H1 (cell line): ENCODE measurements at regions not wholly inside any gene's neighbourhood (a gene's known extent, or its start where the extent isn't known, plus 50 kb on each side); places are given as distances from the start of the nearest gene placed in this dataset.

ENCODE experiments used
- CTCF ChIA-PET: fragments of 300-600 bp; sonication (Branson Sonifier 250); formaldehyde crosslinking; loops from one replicate; lab custom pipeline; 2021; ENCODE audit not compliant: partially characterized antibody; lab: Charles Lee
- POLR2A ChIA-PET: fragments of 300-600 bp; sonication (Branson Sonifier 250); formaldehyde crosslinking; loops from one replicate; lab custom pipeline; 2021; ENCODE audit warnings: inconsistent platforms; ENCODE audit not compliant: partially characterized antibody; lab: Charles Lee
- DNase-seq, 2 experiments: peaks; one replicate each; pipeline versions ENCODE4 v3.0.0 to v3.0.0-alpha.2; 2010 to 2022; ENCODE audit warnings: low spot score in 2 of 2, low read depth in 1 of 2, mixed read lengths in 1 of 2
- FAIRE-seq: peaks from 2 replicates; lab custom pipeline; 2011; peaks lifted over from hg19 to GRCh38; lab: Jason Lieb, UNC
- H2AFZ ChIP-seq: 2 replicates; pipeline ENCODE4 v1.8.1; 2012; ENCODE audit warnings: low read length, inconsistent platforms
- H2AK5ac ChIP-seq: 2 replicates; pipeline ENCODE4 v1.6.1; 2013; ENCODE audit warnings: low read depth, low read length
- H2BK120ac ChIP-seq: replicated peaks from 2 replicates; pipeline ENCODE3; 2013; ENCODE audit warnings: low read depth, low read length, inconsistent platforms
- H2BK12ac ChIP-seq: 2 replicates; pipeline ENCODE4 v1.6.1; 2013; ENCODE audit warnings: low read depth, low read length
- H2BK15ac ChIP-seq: 2 replicates; pipeline ENCODE4 v1.6.1; 2013; ENCODE audit warnings: low read length
- H2BK20ac ChIP-seq: 2 replicates; pipeline ENCODE4 v1.6.1; 2013; ENCODE audit warnings: low read length
- H2BK5ac ChIP-seq: 2 replicates; pipeline ENCODE4 v1.6.1; 2013; ENCODE audit warnings: low read depth, low read length
- H3K14ac ChIP-seq: 2 replicates; pipeline ENCODE4 v1.6.1; 2013; ENCODE audit warnings: inconsistent platforms; ENCODE audit not compliant: insufficient read length
- H3K18ac ChIP-seq: 2 replicates; pipeline ENCODE4 v1.6.1; 2013; ENCODE audit warnings: low read length; ENCODE audit errors: extremely low read depth
- H3K23ac ChIP-seq: 2 replicates; pipeline ENCODE4 v1.6.1; 2013; ENCODE audit warnings: inconsistent platforms; ENCODE audit not compliant: insufficient read length
- H3K23me2 ChIP-seq: 2 replicates; pipeline ENCODE4 v1.6.1; 2013; ENCODE audit warnings: low read depth, low read length
- H3K27ac ChIP-seq: 2 replicates; pipeline ENCODE4 v1.6.1; 2011; ENCODE audit warnings: low read depth, low read length, inconsistent platforms
- H3K27me3 ChIP-seq, 4 experiments: replicated peaks in 1 of 4; 1 replicate in 1 of 4; 2 replicates in 3 of 4; pipeline versions ENCODE4 v1.6.1 to v1.8.1; 2011 to 2013; ENCODE audit warnings: low read length in 3 of 4, mild to moderate bottlenecking in 3 of 4, inconsistent platforms in 2 of 4, mixed read lengths in 2 of 4, moderate library complexity in 1 of 4; ENCODE audit not compliant: control insufficient read depth in 3 of 4, insufficient read depth in 3 of 4; ENCODE audit errors: extremely low read depth in 1 of 4
- H3K36me3 ChIP-seq, 4 experiments: 2 replicates each; pipeline versions ENCODE4 v1.6.1 to v1.8.1; 2011 to 2013; ENCODE audit warnings: mild to moderate bottlenecking in 4 of 4, low read length in 3 of 4, moderate library complexity in 2 of 4, control low read depth in 1 of 4, inconsistent platforms in 1 of 4; ENCODE audit not compliant: insufficient read depth in 4 of 4, control insufficient read depth in 2 of 4
- H3K4ac ChIP-seq: replicated peaks from 2 replicates; pipeline ENCODE3; 2013; ENCODE audit warnings: low read length, low read depth, mixed read lengths, inconsistent platforms; ENCODE audit not compliant: insufficient read length
- H3K4me1 ChIP-seq, 4 experiments: replicated peaks in 1 of 4; 1 replicate in 1 of 4; 2 replicates in 3 of 4; pipeline versions ENCODE4 v1.6.1 to v1.8.1; 2011 to 2013; ENCODE audit warnings: low read length in 3 of 4, inconsistent platforms in 2 of 4, mixed read lengths in 1 of 4; ENCODE audit not compliant: insufficient read depth in 4 of 4, control insufficient read depth in 3 of 4
- H3K4me2 ChIP-seq, 2 experiments: 2 replicates each; pipeline versions ENCODE4 v1.6.1 to v1.8.1; 2011 to 2013; ENCODE audit warnings: low read depth in 2 of 2, low read length in 2 of 2, control low read depth in 1 of 2, inconsistent platforms in 1 of 2, mild to moderate bottlenecking in 1 of 2; ENCODE audit not compliant: insufficient read depth in 1 of 2
- H3K4me3 ChIP-seq, 4 experiments: fragments of 200-600, 300-600 bp in 1 of 4; sonication (generic), shearing (Covaris generic), sonication (Bioruptor Twin) in 1 of 4; 2 replicates each; pipeline versions ENCODE4 v1.5.1 to v1.8.1; 2011 to 2016; ENCODE audit warnings: low read length in 4 of 4, low read depth in 3 of 4, control low read depth in 2 of 4, inconsistent platforms in 2 of 4, mild to moderate bottlenecking in 2 of 4, mixed read lengths in 1 of 4, moderate library complexity in 1 of 4; ENCODE audit not compliant: insufficient read depth in 2 of 4; ENCODE audit errors: extremely low read depth in 1 of 4
- H3K56ac ChIP-seq: replicated peaks from 2 replicates; pipeline ENCODE3; 2013; ENCODE audit warnings: low read depth, mild to moderate bottlenecking, mixed read lengths, low read length, inconsistent platforms; ENCODE audit not compliant: insufficient read length
- H3K79me1 ChIP-seq: 2 replicates; pipeline ENCODE4 v1.6.1; 2013; ENCODE audit warnings: low read depth, low read length, control low read depth
- H3K79me2 ChIP-seq, 2 experiments: 2 replicates each; pipeline versions ENCODE4 v1.6.1 to v1.8.1; 2012 to 2013; ENCODE audit warnings: low read length in 2 of 2, mild to moderate bottlenecking in 2 of 2, inconsistent platforms in 1 of 2; ENCODE audit not compliant: insufficient read depth in 2 of 2, control insufficient read depth in 1 of 2
- H3K9ac ChIP-seq, 4 experiments: replicated peaks in 1 of 4; 1 replicate in 1 of 4; 2 replicates in 3 of 4; pipeline versions ENCODE4 v1.6.1 to v1.8.1; 2011 to 2013; ENCODE audit warnings: low read depth in 3 of 4, low read length in 3 of 4, control low read depth in 2 of 4, mild to moderate bottlenecking in 2 of 4, moderate library complexity in 2 of 4, inconsistent platforms in 1 of 4; ENCODE audit errors: extremely low read depth in 1 of 4
- H3K9me3 ChIP-seq, 2 experiments: 2 replicates each; pipeline versions ENCODE4 v1.6.1 to v1.8.1; 2012 to 2013; ENCODE audit warnings: mild to moderate bottlenecking in 2 of 2, moderate library complexity in 2 of 2, control low read depth in 1 of 2, inconsistent platforms in 1 of 2, low read depth in 1 of 2, low read length in 1 of 2, mixed read lengths in 1 of 2; ENCODE audit not compliant: insufficient read depth in 2 of 2
- H4K20me1 ChIP-seq, 2 experiments: replicated peaks in 1 of 2; 2 replicates each; pipeline versions ENCODE3 to v1.8.1; 2011 to 2013; ENCODE audit warnings: inconsistent platforms in 2 of 2, low read length in 2 of 2, mild to moderate bottlenecking in 1 of 2; ENCODE audit not compliant: insufficient read depth in 2 of 2, control insufficient read depth in 1 of 2
- H4K5ac ChIP-seq: 2 replicates; pipeline ENCODE4 v1.6.1; 2013; ENCODE audit warnings: low read length, low read depth, mixed read lengths, inconsistent platforms; ENCODE audit not compliant: insufficient read length
- H4K8ac ChIP-seq: 2 replicates; pipeline ENCODE4 v1.8.0; 2013; ENCODE audit warnings: mild to moderate bottlenecking, moderate library complexity, low read length, inconsistent platforms; ENCODE audit not compliant: insufficient read depth; ENCODE audit errors: extremely low read depth
- H4K91ac ChIP-seq: replicated peaks from 2 replicates; pipeline ENCODE3; 2013; ENCODE audit warnings: low read length, mixed read lengths, inconsistent platforms; ENCODE audit not compliant: insufficient read length
- JUND ChIP-seq: IDR thresholded peaks from 2 replicates; pipeline ENCODE4 v1.6.1; 2011; ENCODE audit warnings: mild to moderate bottlenecking, improper control_type of control experiment, low read length
- RBBP5 ChIP-seq: IDR thresholded peaks from 2 replicates; pipeline ENCODE4 v1.7.1; 2012; ENCODE audit warnings: low read depth, mild to moderate bottlenecking, inconsistent platforms, low read length, moderate library complexity, borderline replicate concordance
- SIN3A ChIP-seq, 2 experiments: IDR thresholded peaks in 1 of 2; conservative IDR thresholded peaks in 1 of 2; 2 replicates each; pipeline ENCODE4 v1.6.1; 2011 to 2012; ENCODE audit warnings: low read length in 2 of 2, improper control_type of control experiment in 1 of 2, low read depth in 1 of 2, mild to moderate bottlenecking in 1 of 2
- SIX5 ChIP-seq: IDR thresholded peaks from 2 replicates; pipeline ENCODE4 v1.6.1; 2011; ENCODE audit warnings: mild to moderate bottlenecking, low read depth, low read length
- SRF ChIP-seq: IDR thresholded peaks from 2 replicates; pipeline ENCODE4 v1.6.1; 2011; ENCODE audit warnings: mild to moderate bottlenecking, low read depth, low read length, moderate library complexity
- TAF1 ChIP-seq: IDR thresholded peaks from 2 replicates; pipeline ENCODE4 v1.6.1; 2011; ENCODE audit warnings: mild to moderate bottlenecking, low read depth, low read length
- TBP ChIP-seq: IDR thresholded peaks from 2 replicates; pipeline ENCODE4 v1.6.1; 2011; ENCODE audit warnings: low read depth, low read length, improper control_type of control experiment
- TCF12 ChIP-seq: IDR thresholded peaks from 2 replicates; pipeline ENCODE4 v1.6.1; 2011; ENCODE audit warnings: low read depth, mild to moderate bottlenecking, low read length

DNA sequence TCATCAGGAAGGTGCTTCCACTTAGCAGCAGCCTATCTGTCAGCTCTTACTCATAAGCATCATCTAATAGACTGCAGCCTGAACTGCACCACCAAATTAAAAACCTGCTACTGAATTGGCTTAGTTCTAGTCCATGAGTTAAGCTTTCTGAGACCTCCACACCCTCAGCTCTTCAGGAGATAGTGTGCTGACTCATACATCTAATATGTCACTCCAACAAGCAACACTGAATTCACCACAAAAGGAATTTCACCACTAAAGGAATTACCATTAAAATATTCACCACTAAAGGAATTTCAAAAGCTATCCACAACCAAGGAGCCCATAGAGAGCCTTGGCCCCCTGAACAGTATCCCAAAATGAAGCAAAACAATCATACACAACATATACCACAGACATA lies 418.5 kb upstream of the RORB start:
- Histone ChIP-seq H3K9ac (no peak overlapping the region), H3K14ac (no peak overlapping the region), H3K23me2 (no peaks in the 10 kb centered on the region), H4K91ac (peak overlapping the region; percentile 28), H2BK12ac (peak overlapping the region; percentile 98), H3K4ac (no peak overlapping the region), H3K56ac (no peak overlapping the region), H3K27ac (no peak overlapping the region), H4K20me1 (no peaks in the 10 kb centered on the region), H2AFZ (no peak overlapping the region), H2BK5ac (peak overlapping the region; percentile 78; the same call in 1 of the 2 replicates), H2BK20ac (peak overlapping the region; percentile 99), H3K27me3 (no peaks in the 10 kb centered on the region), H3K4me2 (peak overlapping the region; percentile 17 to 20; a peak in 3 of 4 replicates), H3K18ac (peak overlapping the region; percentile 33), H3K4me1 (peaks cover 0 to 22% (median 15%) of the 10 kb centered on the region in 4 experiments; a peak in 4 of 7 replicates), H2BK120ac (no peak overlapping the region), H3K79me2 (peaks cover 0 to 69% of the 10 kb centered on the region in 2 experiments; a peak in 3 of 4 replicates), H2BK15ac (no peak overlapping the region), H3K79me1 (peaks cover 3% of the 10 kb centered on the region; the same call in 1 of the 2 replicates), H3K4me3 (no peak overlapping the region; a peak in 1 of 8 replicates), H3K23ac (no peak overlapping the region), H3K9me3 (peaks cover 18 to 19% of the 10 kb centered on the region in 2 experiments), H4K5ac (no peak overlapping the region), H2AK5ac (peak overlapping the region; percentile 41; the same call in 1 of the 2 replicates), H3K36me3 (peaks cover 0 to 28% (median 5%) of the 10 kb centered on the region in 4 experiments; a peak in 3 of 8 replicates), H4K8ac (no peak overlapping the region)
- ChIA-PET POLR2A (interaction anchor here (0.7 to 3.7 kb wide), 6 partner anchors 9 to 568 kb away, joined by 3 to 16 read pairs (median 4); no protein-coding TSS in a partner anchor), CTCF (interaction anchor here (0.6 kb wide), 1 partner anchor 408 kb away, joined by 6 read pairs; no protein-coding TSS in a partner anchor)
- DNase-seq, result no peak
- peak; percentile 7 for FAIRE-seq
- TF ChIP-seq RBBP5, result no peak
- TF ChIP-seq TCF12, result no peak
- no peak for TF ChIP-seq SIN3A (conservative IDR thresholded peaks at IDR 0.05 in 1 of 2, IDR thresholded peaks at IDR 0.05 in 1 of 2; ENCODE audit: low read depth in 1 of 2, low read length in 2 of 2)
- TF ChIP-seq JUND, result peak; percentile 57; the same call in 1 of the 2 replicates
- no peak for TF ChIP-seq SIX5
- no peak for TF ChIP-seq TAF1
- TF ChIP-seq TBP, result no peak
- no peak for TF ChIP-seq SRF
